HCT116 (cell line): ENCODE measurements at regions not wholly inside any gene's neighbourhood (a gene's known extent, or its start where the extent isn't known, plus 50 kb on each side); places are given as distances from the start of the nearest gene placed in this dataset.

ENCODE experiments used
- ATAC-seq: fragments of 200-7000 bp; cut with Tn5 transposase; 2 replicates; pipeline ENCODE4 v1.9.1; 2020; ENCODE audit warnings: mild to moderate bottlenecking, moderate library complexity
- BruUV-seq: library from RNA; stranded (reverse); fragments of 400-500 nt; replicated peaks from 2 replicates; lab custom pipeline; 2021; lab: Mats Ljungman, UMichigan
- CTCF ChIA-PET: fragments of 300-600 bp; sonication (Branson Sonifier 250); formaldehyde crosslinking; loops from one replicate; lab custom pipeline; 2021; ENCODE audit warnings: antibody characterized with exemption; lab: Charles Lee
- POLR2A ChIA-PET: fragments of 300-600, 350-600 bp; sonication (Branson Sonifier 250); formaldehyde crosslinking; loops from one replicate; lab custom pipeline; 2021; ENCODE audit warnings: antibody characterized with exemption; lab: Charles Lee
- RAD21 ChIA-PET, 2 experiments: fragments of 300-600 bp; sonication (Branson Sonifier 250); formaldehyde crosslinking; loops; one replicate each; lab custom pipeline; 2023; ENCODE audit warnings: low total read pairs in 2 of 2; ENCODE audit not compliant: uncharacterized antibody in 2 of 2, unreplicated experiment in 2 of 2, low non-redundant PET in 1 of 2; lab: Charles Lee
- DNase-seq: peaks from one replicate; pipeline ENCODE4 v3.0.0-alpha.2; 2010; ENCODE audit warnings: low read depth, low spot score
- H2AFZ ChIP-seq: fragments of 200-600 bp; shearing (Covaris generic), sonication (generic); 2 replicates; pipeline ENCODE4 v1.6.1; 2017; ENCODE audit warnings: low read depth, mixed run types, mixed read lengths, antibody characterized with exemption, low read length; ENCODE audit not compliant: poor library complexity, severe bottlenecking
- H3K27ac ChIP-seq: 2 replicates; pipeline ENCODE4 v1.5.1; 2012; ENCODE audit warnings: low read depth, low read length
- H3K27me3 ChIP-seq: fragments of 200-600 bp; sonication (generic); 2 replicates; pipeline ENCODE4 v1.6.1; 2016; ENCODE audit warnings: mixed run types, low read length, mixed read lengths; ENCODE audit not compliant: insufficient read depth
- H3K36me3 ChIP-seq, 2 experiments: fragments of 200-500 bp in 1 of 2; fragments of 200-600 bp in 1 of 2; sonication (Bioruptor generic) in 1 of 2; sonication (generic) in 1 of 2; 2 replicates each; pipeline versions ENCODE4 v1.5.1 to v1.6.1; 2014 to 2016; ENCODE audit warnings: low read length in 2 of 2, inconsistent platforms in 1 of 2, mixed read lengths in 1 of 2, mixed run types in 1 of 2; ENCODE audit not compliant: insufficient read depth in 2 of 2, control insufficient read depth in 1 of 2
- H3K4me1 ChIP-seq, 2 experiments: fragments of 200-600 bp in 1 of 2; sonication (generic) in 1 of 2; 2 replicates each; pipeline versions ENCODE4 v1.5.1 to v1.6.1; 2012 to 2017; ENCODE audit warnings: low read length in 2 of 2, inconsistent platforms in 1 of 2, mild to moderate bottlenecking in 1 of 2, mixed read lengths in 1 of 2, mixed run types in 1 of 2, moderate library complexity in 1 of 2; ENCODE audit not compliant: insufficient read depth in 2 of 2, control insufficient read depth in 1 of 2
- H3K4me2 ChIP-seq: fragments of 200-600 bp; sonication (generic); 2 replicates; pipeline ENCODE4 v1.6.1; 2017; ENCODE audit warnings: mixed run types, low read length, mixed read lengths
- H3K4me3 ChIP-seq, 2 experiments: fragments of 200-600 bp in 1 of 2; sonication (generic) in 1 of 2; replicated peaks in 1 of 2; 2 replicates each; pipeline ENCODE4 v1.5.1; 2011 to 2016; ENCODE audit warnings: low read length in 2 of 2, control low read depth in 1 of 2, low read depth in 1 of 2, mild to moderate bottlenecking in 1 of 2, mixed read lengths in 1 of 2, mixed run types in 1 of 2
- H3K79me2 ChIP-seq: fragments of 200-600 bp; sonication (generic); 2 replicates; pipeline ENCODE4 v1.6.1; 2017; ENCODE audit warnings: mild to moderate bottlenecking, mixed run types, low read length, moderate library complexity, mixed read lengths; ENCODE audit not compliant: insufficient read depth
- H3K9ac ChIP-seq: fragments of 200-600 bp; sonication (generic); 2 replicates; pipeline ENCODE4 v1.6.1; 2016; ENCODE audit warnings: low read length, mixed read lengths
- H3K9me2 ChIP-seq: fragments of 200-600 bp; sonication (generic), shearing (Covaris generic); 2 replicates; pipeline ENCODE4 v1.6.1; 2017; ENCODE audit warnings: mixed run types, mild to moderate bottlenecking, moderate library complexity; ENCODE audit not compliant: insufficient read depth
- H3K9me3 ChIP-seq, 2 experiments: fragments of 200-500 bp in 1 of 2; fragments of 200-600 bp in 1 of 2; sonication (Bioruptor generic) in 1 of 2; sonication (generic) in 1 of 2; 2 replicates each; pipeline ENCODE4 v1.6.1; 2014 to 2017; ENCODE audit warnings: low read length in 2 of 2, mixed read lengths in 2 of 2, inconsistent platforms in 1 of 2, low read depth in 1 of 2, mild to moderate bottlenecking in 1 of 2, mixed run types in 1 of 2, moderate library complexity in 1 of 2; ENCODE audit not compliant: control insufficient read depth in 1 of 2, insufficient read depth in 1 of 2
- H4K20me1 ChIP-seq: fragments of 200-600 bp; sonication (generic), shearing (Covaris generic); 2 replicates; pipeline ENCODE4 v1.6.1; 2017; ENCODE audit warnings: mixed run types, mild to moderate bottlenecking, moderate library complexity; ENCODE audit not compliant: insufficient read depth
- CBX3 ChIP-seq: IDR thresholded peaks from 2 replicates; pipeline ENCODE4 v1.6.1; 2012; ENCODE audit warnings: low read depth
- EZH2phosphoT487 ChIP-seq: fragments of 200-600 bp; IDR thresholded peaks from 2 replicates; pipeline ENCODE4 v1.6.1; 2018; ENCODE audit warnings: antibody characterized with exemption, borderline replicate concordance
- JUND ChIP-seq: IDR thresholded peaks from 2 replicates; pipeline ENCODE4 v1.6.1; 2012
- POLR2A ChIP-seq: IDR thresholded peaks from 2 replicates; pipeline ENCODE4 v1.7.0; 2011; ENCODE audit warnings: borderline replicate concordance; ENCODE audit not compliant: insufficient read depth, insufficient read length; ENCODE audit errors: extremely low read depth
- SRF ChIP-seq: IDR thresholded peaks from 2 replicates; pipeline ENCODE4 v1.6.1; 2012; ENCODE audit warnings: low read depth
- intact Hi-C: fragments of 100-400 bp; cut with micrococcal nuclease; formaldehyde crosslinking; loops from 2 replicates; pipeline ENCODE4 v1.10.0; 2022
- TF ChIP-seq, protein P1 (sequence below): IDR thresholded peaks from 2 replicates; pipeline ENCODE4 v1.6.1; 2011; ENCODE audit warnings: mild to moderate bottlenecking, low read length, moderate library complexity; ENCODE audit not compliant: insufficient replicate concordance; ENCODE audit errors: extremely low read depth
- TF ChIP-seq, protein P2 (sequence below): IDR thresholded peaks from 2 replicates; pipeline ENCODE4 v1.6.1; 2012; ENCODE audit warnings: low read depth

DNA sequence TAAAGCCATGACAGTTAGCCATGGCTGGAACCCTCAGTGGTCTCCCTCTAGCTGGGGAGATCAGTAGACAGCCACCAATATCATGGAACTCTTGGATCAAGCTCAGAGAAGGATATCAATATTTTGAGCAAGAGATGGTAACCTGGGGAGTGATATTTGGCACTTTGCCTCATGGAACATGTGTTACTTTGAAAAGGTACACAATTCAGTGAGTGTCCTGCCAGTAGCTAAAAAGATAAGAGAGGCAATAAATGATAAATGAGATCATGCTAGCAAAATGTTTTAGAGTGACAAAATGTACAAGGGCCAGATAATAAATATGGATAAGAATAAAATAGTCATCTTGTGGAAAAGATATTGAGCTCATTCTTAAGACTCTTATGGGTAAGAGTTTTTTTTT, 1618.7 kb downstream of the OLFM4 start:
- Histone ChIP-seq H3K9ac (no peak overlapping the region), H3K4me2 (no peak overlapping the region), H2AFZ (no peak overlapping the region), H3K9me2 (no peaks in the 10 kb centered on the region), H3K36me3 (no peaks in the 10 kb centered on the region), H4K20me1 (no peaks in the 10 kb centered on the region), H3K9me3 (peaks cover 13 to 30% of the 10 kb centered on the region in 2 experiments; a peak in 2 of 4 replicates), H3K27ac (no peak overlapping the region), H3K4me3 (no peak overlapping the region), H3K27me3 (no peaks in the 10 kb centered on the region), H3K79me2 (no peaks in the 10 kb centered on the region), H3K4me1 (no peaks in the 10 kb centered on the region)
- BruUV-seq: no TSS peak
- RAD21 ChIA-PET: no interaction called here
- intact Hi-C loops: no loop called here
- CTCF ChIA-PET: no interaction called here
- no peak for ATAC-seq
- DNase-seq: no peak
- no peak for TF ChIP-seq EZH2phosphoT487
- TF ChIP-seq, protein P1, sequence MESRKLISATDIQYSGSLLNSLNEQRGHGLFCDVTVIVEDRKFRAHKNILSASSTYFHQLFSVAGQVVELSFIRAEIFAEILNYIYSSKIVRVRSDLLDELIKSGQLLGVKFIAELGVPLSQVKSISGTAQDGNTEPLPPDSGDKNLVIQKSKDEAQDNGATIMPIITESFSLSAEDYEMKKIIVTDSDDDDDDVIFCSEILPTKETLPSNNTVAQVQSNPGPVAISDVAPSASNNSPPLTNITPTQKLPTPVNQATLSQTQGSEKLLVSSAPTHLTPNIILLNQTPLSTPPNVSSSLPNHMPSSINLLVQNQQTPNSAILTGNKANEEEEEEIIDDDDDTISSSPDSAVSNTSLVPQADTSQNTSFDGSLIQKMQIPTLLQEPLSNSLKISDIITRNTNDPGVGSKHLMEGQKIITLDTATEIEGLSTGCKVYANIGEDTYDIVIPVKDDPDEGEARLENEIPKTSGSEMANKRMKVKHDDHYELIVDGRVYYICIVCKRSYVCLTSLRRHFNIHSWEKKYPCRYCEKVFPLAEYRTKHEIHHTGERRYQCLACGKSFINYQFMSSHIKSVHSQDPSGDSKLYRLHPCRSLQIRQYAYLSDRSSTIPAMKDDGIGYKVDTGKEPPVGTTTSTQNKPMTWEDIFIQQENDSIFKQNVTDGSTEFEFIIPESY: no peak
- TF ChIP-seq, protein P2, sequence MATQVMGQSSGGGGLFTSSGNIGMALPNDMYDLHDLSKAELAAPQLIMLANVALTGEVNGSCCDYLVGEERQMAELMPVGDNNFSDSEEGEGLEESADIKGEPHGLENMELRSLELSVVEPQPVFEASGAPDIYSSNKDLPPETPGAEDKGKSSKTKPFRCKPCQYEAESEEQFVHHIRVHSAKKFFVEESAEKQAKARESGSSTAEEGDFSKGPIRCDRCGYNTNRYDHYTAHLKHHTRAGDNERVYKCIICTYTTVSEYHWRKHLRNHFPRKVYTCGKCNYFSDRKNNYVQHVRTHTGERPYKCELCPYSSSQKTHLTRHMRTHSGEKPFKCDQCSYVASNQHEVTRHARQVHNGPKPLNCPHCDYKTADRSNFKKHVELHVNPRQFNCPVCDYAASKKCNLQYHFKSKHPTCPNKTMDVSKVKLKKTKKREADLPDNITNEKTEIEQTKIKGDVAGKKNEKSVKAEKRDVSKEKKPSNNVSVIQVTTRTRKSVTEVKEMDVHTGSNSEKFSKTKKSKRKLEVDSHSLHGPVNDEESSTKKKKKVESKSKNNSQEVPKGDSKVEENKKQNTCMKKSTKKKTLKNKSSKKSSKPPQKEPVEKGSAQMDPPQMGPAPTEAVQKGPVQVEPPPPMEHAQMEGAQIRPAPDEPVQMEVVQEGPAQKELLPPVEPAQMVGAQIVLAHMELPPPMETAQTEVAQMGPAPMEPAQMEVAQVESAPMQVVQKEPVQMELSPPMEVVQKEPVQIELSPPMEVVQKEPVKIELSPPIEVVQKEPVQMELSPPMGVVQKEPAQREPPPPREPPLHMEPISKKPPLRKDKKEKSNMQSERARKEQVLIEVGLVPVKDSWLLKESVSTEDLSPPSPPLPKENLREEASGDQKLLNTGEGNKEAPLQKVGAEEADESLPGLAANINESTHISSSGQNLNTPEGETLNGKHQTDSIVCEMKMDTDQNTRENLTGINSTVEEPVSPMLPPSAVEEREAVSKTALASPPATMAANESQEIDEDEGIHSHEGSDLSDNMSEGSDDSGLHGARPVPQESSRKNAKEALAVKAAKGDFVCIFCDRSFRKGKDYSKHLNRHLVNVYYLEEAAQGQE: no peak
- no peak for TF ChIP-seq POLR2A
- TF ChIP-seq CBX3: no peak
- TF ChIP-seq SRF: no peak
- TF ChIP-seq JUND: no peak
- POLR2A ChIA-PET: no interaction called here
